Neutrophil (primary cell): ENCODE measurements at regions not wholly inside any gene's neighbourhood (a gene's known extent, or its start where the extent isn't known, plus 50 kb on each side); places are given as distances from the start of the nearest gene placed in this dataset.
"Not testable (repeated sequence)": the region's sequence is repeated elsewhere in the genome, so short reads cannot be mapped to it uniquely, and the experiment has no call there.

Source experiments
- H3K27ac ChIP-seq: fragments of 200-600 bp; sonication (generic); 2 replicates; pipeline ENCODE4 v1.5.1; 2016; ENCODE audit warnings: mild to moderate bottlenecking, moderate library complexity
- H3K27me3 ChIP-seq: fragments of 200-600 bp; sonication (generic); 2 replicates; pipeline ENCODE4 v1.6.0; 2016; ENCODE audit warnings: mild to moderate bottlenecking
- H3K36me3 ChIP-seq: fragments of 200-600 bp; sonication (generic); 2 replicates; pipeline ENCODE4 v1.5.1; 2017
- H3K4me1 ChIP-seq, 2 experiments: fragments of 200-600 bp in 1 of 2; sonication (generic) in 1 of 2; 1 replicate in 1 of 2; 2 replicates in 1 of 2; pipeline versions ENCODE4 v1.5.1 to v1.6.1; 2013 to 2016; ENCODE audit warnings: low read depth in 1 of 2, low read length in 1 of 2, mild to moderate bottlenecking in 1 of 2, moderate library complexity in 1 of 2; ENCODE audit not compliant: control insufficient read depth in 1 of 2, insufficient read depth in 1 of 2
- H3K4me3 ChIP-seq, 2 experiments: fragments of 200-600 bp in 1 of 2; sonication (generic) in 1 of 2; 1 replicate in 1 of 2; 2 replicates in 1 of 2; pipeline ENCODE4 v1.5.1; 2013 to 2016; ENCODE audit warnings: low read depth in 1 of 2, low read length in 1 of 2, mild to moderate bottlenecking in 1 of 2, moderate library complexity in 1 of 2
- H3K9me3 ChIP-seq: fragments of 200-600 bp; sonication (generic); 2 replicates; pipeline ENCODE4 v1.5.1; 2016
- CTCF ChIP-seq: fragments of 200-600 bp; sonication (generic); IDR thresholded peaks from 2 replicates; pipeline ENCODE4 v1.5.1; 2016; ENCODE audit warnings: antibody characterized with exemption

GRCh38 chr3:103295974-103296570, 861.3 kb downstream of the ZPLD1 start:
- Histone ChIP-seq H3K4me3 (no peak overlapping the region), H3K4me1 (no peaks in the 10 kb centered on the region), H3K27me3 (no peaks in the 10 kb centered on the region), H3K36me3 (no peaks in the 10 kb centered on the region), H3K27ac (no peak overlapping the region), H3K9me3 (no peaks in the 10 kb centered on the region)
- TF ChIP-seq CTCF: no peak

GRCh38 chr3:103297502-103297901, 862.7 kb downstream of the ZPLD1 start:
- H3K9me3 ChIP-seq, H3K4me1 ChIP-seq, H3K27ac ChIP-seq, H3K36me3 ChIP-seq, H3K4me3 ChIP-seq, H3K27me3 ChIP-seq: not testable (repeated sequence)

GRCh38 chr3:103306104-103306503, 871.3 kb downstream of the ZPLD1 start:
- Histone ChIP-seq H3K4me1 (no peaks in the 10 kb centered on the region), H3K9me3 (no peaks in the 10 kb centered on the region), H3K27ac (no peak overlapping the region), H3K4me3 (no peak overlapping the region), H3K27me3 (no peaks in the 10 kb centered on the region), H3K36me3 (no peaks in the 10 kb centered on the region)
- TF ChIP-seq CTCF: no peak

GRCh38 chr3:103308921-103309320, 874.1 kb downstream of the ZPLD1 start:
- H3K9me3 ChIP-seq: no peaks in the 10 kb centered on the region
- no peaks in the 10 kb centered on the region for H3K4me1 ChIP-seq
- no peak overlapping the region for H3K27ac ChIP-seq
- TF ChIP-seq CTCF: no peak
- no peak overlapping the region for H3K4me3 ChIP-seq
- no peaks in the 10 kb centered on the region for H3K27me3 ChIP-seq
- no peaks in the 10 kb centered on the region for H3K36me3 ChIP-seq

GRCh38 chr3:103319912-103320311, 885.1 kb downstream of the ZPLD1 start:
- Histone ChIP-seq H3K9me3 (no peaks in the 10 kb centered on the region), H3K4me1 (no peaks in the 10 kb centered on the region), H3K4me3 (no peak overlapping the region), H3K27ac (no peak overlapping the region), H3K36me3 (no peaks in the 10 kb centered on the region), H3K27me3 (no peaks in the 10 kb centered on the region)
- no peak for TF ChIP-seq CTCF

- Histone ChIP-seq H3K36me3 (no peaks in the 10 kb centered on the region), H3K27me3 (no peaks in the 10 kb centered on the region), H3K27ac (no peak overlapping the region), H3K4me3 (no peak overlapping the region), H3K4me1 (no peaks in the 10 kb centered on the region), H3K9me3 (no peaks in the 10 kb centered on the region)
- no peak for TF ChIP-seq CTCF
These were observed 902.5 kb downstream of the ZPLD1 start for GRCh38 chr3:103337179-103337845.
